VCaP (cell line): ENCODE measurements at regions not wholly inside any gene's neighbourhood (a gene's known extent, or its start where the extent isn't known, plus 50 kb on each side); places are given as distances from the start of the nearest gene placed in this dataset.

Experiments used
- H3K27ac ChIP-seq: fragments of 450-650 bp; 2 replicates; pipeline ENCODE4 v1.5.1; 2017
- CTCF ChIP-seq: fragments of 450-650 bp; conservative IDR thresholded peaks from 2 replicates; pipeline ENCODE4 v1.5.1; 2017; ENCODE audit warnings: mild to moderate bottlenecking, moderate library complexity

- no peak overlapping the region for H3K27ac ChIP-seq
- TF ChIP-seq CTCF = no peak
Measured at GRCh38 chr16:85185303-85186100, 73.2 kb upstream of the CIBAR2 start.

- H3K27ac ChIP-seq = no peak overlapping the region
Measured at GRCh38 chr16:85187002-85187401, 74.7 kb upstream of the CIBAR2 start.

GRCh38 chr16:85187447-85187846 is 75.2 kb upstream of the CIBAR2 start:
- TF ChIP-seq CTCF = no peak
- H3K27ac ChIP-seq = no peak overlapping the region

More at GRCh38 chr16:85187002-85187401, 74.7 kb upstream of the CIBAR2 start:
- no peak for TF ChIP-seq CTCF

GRCh38 chr16:85187886-85188285 is 75.6 kb upstream of the CIBAR2 start:
- no peak overlapping the region for H3K27ac ChIP-seq
- TF ChIP-seq CTCF = no peak

- no peak for TF ChIP-seq CTCF
- no peak overlapping the region for H3K27ac ChIP-seq
Measured at GRCh38 chr16:85188822-85189672, 76.8 kb upstream of the CIBAR2 start.

- no peak overlapping the region for H3K27ac ChIP-seq
- TF ChIP-seq CTCF = no peak
Measured at GRCh38 chr16:85190572-85190971, 78.3 kb upstream of the CIBAR2 start.

GRCh38 chr16:85191341-85191965 is 79.2 kb upstream of the CIBAR2 start:
- H3K27ac ChIP-seq = no peak overlapping the region
- no peak for TF ChIP-seq CTCF
